GM19328 (cell line): ENCODE measurements at regions not wholly inside any gene's neighbourhood (a gene's known extent, or its start where the extent isn't known, plus 50 kb on each side); places are given as distances from the start of the nearest gene placed in this dataset.
"Not testable (repeated sequence)": the region's sequence is repeated elsewhere in the genome, so short reads cannot be mapped to it uniquely, and the experiment has no call there.

Experiments used
- ATAC-seq: cut with Tn5 transposase; IDR thresholded peaks from one replicate; pipeline ENCODE4 v1.9.1; 2021; ENCODE audit warnings: mild to moderate bottlenecking, moderate library complexity; ENCODE audit not compliant: unreplicated experiment

- ATAC-seq: no peak
Observed at GRCh38 chr13:86840250-86841191, 830.6 kb upstream of the SLITRK5 start.

GRCh38 chr13:86841264-86841663 is 829.9 kb upstream of the SLITRK5 start:
- no peak for ATAC-seq

GRCh38 chr13:86846501-86846900 is 824.7 kb upstream of the SLITRK5 start:
- ATAC-seq: no peak

- no peak for ATAC-seq
Observed at GRCh38 chr13:86848716-86849115, 822.5 kb upstream of the SLITRK5 start.

GRCh38 chr13:86856991-86857390 is 814.2 kb upstream of the SLITRK5 start:
- ATAC-seq: no peak

- ATAC-seq: no peak
Observed at GRCh38 chr13:86858216-86858615, 813.0 kb upstream of the SLITRK5 start.

- ATAC-seq: no peak
Observed at GRCh38 chr13:86862137-86862536, 809.0 kb upstream of the SLITRK5 start.

GRCh38 chr13:86864376-86864775 is 806.8 kb upstream of the SLITRK5 start:
- ATAC-seq: no peak

GRCh38 chr13:86870444-86870843 is 800.7 kb upstream of the SLITRK5 start:
- no peak for ATAC-seq

- ATAC-seq: no peak
Observed at GRCh38 chr13:86877441-86877840, 793.7 kb upstream of the SLITRK5 start.

GRCh38 chr13:86878781-86879180 is 792.4 kb upstream of the SLITRK5 start:
- no peak for ATAC-seq

GRCh38 chr13:86881390-86881789 is 789.8 kb upstream of the SLITRK5 start:
- no peak for ATAC-seq

- ATAC-seq: no peak
Observed at GRCh38 chr13:86882107-86882506, 789.1 kb upstream of the SLITRK5 start.

GRCh38 chr13:86882835-86883234 is 788.3 kb upstream of the SLITRK5 start:
- ATAC-seq: no peak

- no peak for ATAC-seq
Observed at GRCh38 chr13:86892330-86892729, 778.8 kb upstream of the SLITRK5 start.

- ATAC-seq: no peak
Observed at GRCh38 chr13:86900906-86901305, 770.3 kb upstream of the SLITRK5 start.

- no peak for ATAC-seq
Observed at GRCh38 chr13:86906127-86906874, 764.9 kb upstream of the SLITRK5 start.

- ATAC-seq: no peak
Observed at GRCh38 chr13:86907156-86907555, 764.0 kb upstream of the SLITRK5 start.

GRCh38 chr13:86909318-86909717 is 761.9 kb upstream of the SLITRK5 start:
- ATAC-seq: no peak

GRCh38 chr13:86914757-86915156 is 756.4 kb upstream of the SLITRK5 start:
- no peak for ATAC-seq

GRCh38 chr13:86917438-86917837 is 753.7 kb upstream of the SLITRK5 start:
- ATAC-seq: not testable (repeated sequence)

- no peak for ATAC-seq
Observed at GRCh38 chr13:86918682-86919081, 752.5 kb upstream of the SLITRK5 start.
